Fibroblast of pulmonary artery (primary cell): ENCODE measurements at regions not wholly inside any gene's neighbourhood (a gene's known extent, or its start where the extent isn't known, plus 50 kb on each side); places are given as distances from the start of the nearest gene placed in this dataset.
A peak's percentile ranks its signal among the peaks of the same experiment; 100 is the strongest.

Experiments
- DNase-seq: peaks from one replicate; pipeline ENCODE4 v3.0.0-alpha.2; 2010; ENCODE audit warnings: low read depth
- H3K4me3 ChIP-seq: replicated peaks from 2 replicates; pipeline ENCODE4 v1.5.1; 2011; ENCODE audit warnings: low read depth, mild to moderate bottlenecking, control low read depth, low read length, moderate library complexity
- CTCF ChIP-seq: IDR thresholded peaks from 2 replicates; pipeline ENCODE4 v1.5.1; 2011; ENCODE audit warnings: mild to moderate bottlenecking, control low read depth, low read length, inconsistent platforms; ENCODE audit errors: missing control alignments

GRCh38 chr4:123950530-123950929, 553.9 kb downstream of the SPRY1 start:
- no peak for TF ChIP-seq CTCF
- DNase-seq = no peak
- no peak overlapping the region for H3K4me3 ChIP-seq

DNA sequence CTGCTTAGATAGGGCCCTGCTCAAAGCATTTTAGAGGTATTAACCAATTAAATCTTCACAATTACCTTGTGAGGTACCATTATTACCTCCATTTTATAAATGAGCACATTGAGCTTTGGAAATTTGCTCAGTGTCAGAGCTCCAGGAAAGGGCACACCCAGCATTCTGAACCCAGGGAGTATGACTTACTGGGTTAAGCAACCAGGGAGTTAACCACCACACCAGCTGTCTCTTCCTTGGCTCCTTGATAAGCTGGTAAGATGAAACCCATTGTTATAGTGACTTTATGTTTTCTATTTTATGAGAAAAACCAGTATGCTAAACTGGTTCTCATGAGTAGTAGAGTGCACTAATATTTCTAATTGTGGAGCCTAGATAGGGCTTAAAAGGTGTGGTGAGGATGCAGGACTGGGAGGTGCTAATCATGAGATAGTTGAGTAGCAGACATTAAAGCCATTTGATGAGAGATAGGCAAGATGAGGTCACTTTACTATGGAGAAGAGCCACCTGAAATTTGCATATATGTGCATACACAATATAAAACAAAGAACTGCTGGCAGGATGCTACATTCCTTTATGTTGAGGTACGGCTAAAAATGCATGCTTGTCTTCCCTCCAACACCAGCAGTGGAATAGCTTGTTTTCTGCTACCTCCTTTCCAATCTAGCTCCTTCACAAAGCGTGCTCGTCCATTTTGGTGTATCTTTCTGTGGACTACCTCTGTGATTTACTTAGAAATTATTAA, 556.1 kb downstream of the SPRY1 start:
- H3K4me3 ChIP-seq = no peak overlapping the region

DNA sequence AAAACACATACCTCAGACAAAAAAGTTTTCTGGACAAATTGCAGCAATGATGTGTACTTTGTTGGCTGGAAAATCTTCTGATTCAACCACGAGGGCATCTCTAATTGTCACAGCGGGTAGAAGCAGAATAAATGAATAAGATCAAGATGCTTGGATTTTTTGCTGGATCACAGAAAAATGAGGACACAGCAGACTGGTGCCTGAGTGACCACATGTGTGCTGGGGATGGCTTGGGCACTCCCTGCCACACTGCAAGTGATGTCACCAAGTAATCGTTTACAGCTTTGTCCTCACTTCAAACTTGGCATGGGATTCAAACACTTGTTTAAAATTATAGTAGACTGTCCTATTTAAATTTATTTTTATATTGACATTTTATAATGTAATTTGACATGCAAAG, 557.0 kb downstream of the SPRY1 start:
- no peak for TF ChIP-seq CTCF
- DNase-seq = no peak

More for the DNA sequence above, 556.1 kb downstream of the SPRY1 start:
- peak; percentile 74 for DNase-seq
- no peak for TF ChIP-seq CTCF

DNA sequence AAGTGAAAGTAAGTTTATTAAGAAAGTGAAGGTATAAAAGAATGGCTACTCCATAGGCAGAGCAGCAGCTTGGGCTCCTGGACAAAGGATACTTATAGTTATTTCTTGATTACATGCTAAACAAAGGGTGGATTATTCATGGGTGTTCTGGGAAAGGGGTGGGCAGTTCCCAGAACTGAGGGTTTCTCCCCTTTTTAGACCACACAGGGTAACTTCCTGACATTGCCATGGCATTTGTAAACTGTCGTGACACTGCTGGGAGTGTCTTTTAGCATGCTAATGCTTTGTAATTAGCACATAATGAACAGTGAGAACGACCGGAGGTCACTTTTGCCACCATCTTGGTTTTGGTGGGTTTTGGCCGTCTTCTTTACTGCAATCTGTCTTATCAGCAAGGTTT, 557.6 kb downstream of the SPRY1 start:
- no peak for TF ChIP-seq CTCF
- no peak for DNase-seq
- H3K4me3 ChIP-seq = no peak overlapping the region

More for the DNA sequence above, 557.0 kb downstream of the SPRY1 start:
- no peak overlapping the region for H3K4me3 ChIP-seq

- TF ChIP-seq CTCF = no peak
- no peak for DNase-seq
- H3K4me3 ChIP-seq = no peak overlapping the region
These were observed 558.7 kb downstream of the SPRY1 start for GRCh38 chr4:123955167-123955800.

- TF ChIP-seq CTCF = no peak
- DNase-seq = no peak
- no peak overlapping the region for H3K4me3 ChIP-seq
These were observed 559.6 kb downstream of the SPRY1 start for GRCh38 chr4:123956204-123956603.
